Mesenchymal stem cell (in vitro differentiated cells and primary cell): ENCODE measurements at regions not wholly inside any gene's neighbourhood (a gene's known extent, or its start where the extent isn't known, plus 50 kb on each side); places are given as distances from the start of the nearest gene placed in this dataset.
A peak's percentile ranks its signal among the peaks of the same experiment; 100 is the strongest.

Experiments
- DNase-seq: peaks from one replicate; pipeline ENCODE4 v3.0.0-alpha.2; 2013
- H2AFZ ChIP-seq: one replicate; pipeline ENCODE4 v1.6.1; 2013; ENCODE audit warnings: low read depth, mild to moderate bottlenecking, control low read depth, inconsistent platforms, low read length, moderate library complexity
- H2AK5ac ChIP-seq: 2 replicates; pipeline ENCODE4 v1.6.1; 2013; ENCODE audit warnings: low read length, moderate library complexity, mild to moderate bottlenecking, inconsistent platforms; ENCODE audit not compliant: severe bottlenecking
- H2BK120ac ChIP-seq: one replicate; pipeline ENCODE4 v1.6.1; 2013; ENCODE audit warnings: low read depth, mild to moderate bottlenecking, inconsistent platforms, low read length, moderate library complexity
- H2BK12ac ChIP-seq, 2 experiments: one replicate each; pipeline ENCODE4 v1.6.1; 2013; ENCODE audit warnings: inconsistent platforms in 2 of 2, low read length in 2 of 2, mild to moderate bottlenecking in 2 of 2, moderate library complexity in 2 of 2, control low read depth in 1 of 2
- H2BK15ac ChIP-seq: one replicate; pipeline ENCODE4 v1.6.1; 2013; ENCODE audit warnings: mild to moderate bottlenecking, low read depth, inconsistent platforms; ENCODE audit not compliant: poor library complexity, severe bottlenecking
- H2BK5ac ChIP-seq: 2 replicates; pipeline ENCODE4 v1.6.1; 2013; ENCODE audit warnings: low read depth, mild to moderate bottlenecking, low read length, control low read depth, inconsistent platforms; ENCODE audit not compliant: poor library complexity, severe bottlenecking
- H3K14ac ChIP-seq, 2 experiments: one replicate each; pipeline ENCODE4 v1.6.1; 2013; ENCODE audit warnings: inconsistent platforms in 2 of 2, low read length in 2 of 2, control low read depth in 1 of 2, mild to moderate bottlenecking in 1 of 2, moderate library complexity in 1 of 2
- H3K18ac ChIP-seq, 2 experiments: one replicate each; pipeline ENCODE4 v1.6.1; 2013; ENCODE audit warnings: inconsistent platforms in 2 of 2, low read length in 2 of 2, control low read depth in 1 of 2, low read depth in 1 of 2, mild to moderate bottlenecking in 1 of 2
- H3K23ac ChIP-seq, 2 experiments: one replicate each; pipeline ENCODE4 v1.6.1; 2013; ENCODE audit warnings: inconsistent platforms in 2 of 2, low read length in 2 of 2, mild to moderate bottlenecking in 2 of 2, moderate library complexity in 2 of 2, control low read depth in 1 of 2
- H3K27ac ChIP-seq: 2 replicates; pipeline ENCODE4 v1.5.1; 2013; ENCODE audit warnings: mild to moderate bottlenecking, moderate library complexity, low read length, control low read depth, inconsistent platforms; ENCODE audit not compliant: poor library complexity, severe bottlenecking
- H3K27me3 ChIP-seq, 2 experiments: 2 replicates each; pipeline versions ENCODE4 v1.6.1 to v1.7.0; 2013; ENCODE audit warnings: low read length in 2 of 2, mild to moderate bottlenecking in 2 of 2, moderate library complexity in 2 of 2, control low read depth in 1 of 2, inconsistent platforms in 1 of 2; ENCODE audit not compliant: control insufficient read depth in 1 of 2, insufficient read depth in 1 of 2
- H3K36me3 ChIP-seq, 2 experiments: 2 replicates each; pipeline versions ENCODE4 v1.6.1 to v1.7.0; 2013; ENCODE audit warnings: low read length in 2 of 2, control low read depth in 1 of 2, inconsistent platforms in 1 of 2, low read depth in 1 of 2, mild to moderate bottlenecking in 1 of 2; ENCODE audit not compliant: insufficient read depth in 2 of 2, control insufficient read depth in 1 of 2
- H3K4ac ChIP-seq, 2 experiments: one replicate each; pipeline ENCODE4 v1.6.1; 2013; ENCODE audit warnings: inconsistent platforms in 2 of 2, low read length in 2 of 2, mild to moderate bottlenecking in 2 of 2, moderate library complexity in 2 of 2, control low read depth in 1 of 2, low read depth in 1 of 2
- H3K4me1 ChIP-seq: 2 replicates; pipeline ENCODE4 v1.6.1; 2013; ENCODE audit warnings: low read depth, low read length, control low read depth; ENCODE audit not compliant: control insufficient read depth, insufficient read depth
- H3K4me2 ChIP-seq: 2 replicates; pipeline ENCODE4 v1.6.1; 2013; ENCODE audit warnings: low read length, mild to moderate bottlenecking, inconsistent platforms; ENCODE audit not compliant: poor library complexity, severe bottlenecking
- H3K4me3 ChIP-seq, 2 experiments: 2 replicates each; pipeline versions ENCODE4 v1.5.1 to v1.7.0; 2013; ENCODE audit warnings: low read length in 2 of 2, mild to moderate bottlenecking in 2 of 2, control low read depth in 1 of 2, low read depth in 1 of 2; ENCODE audit not compliant: insufficient read depth in 1 of 2
- H3K79me1 ChIP-seq: replicated peaks from 2 replicates; pipeline ENCODE4 v1.6.1; 2013; ENCODE audit warnings: mild to moderate bottlenecking, control low read depth, low read length, inconsistent platforms; ENCODE audit not compliant: poor library complexity, severe bottlenecking
- H3K9ac ChIP-seq: 2 replicates; pipeline ENCODE4 v1.7.0; 2013; ENCODE audit warnings: mild to moderate bottlenecking, low read length, moderate library complexity
- H3K9me3 ChIP-seq: 2 replicates; pipeline ENCODE4 v1.7.0; 2013; ENCODE audit warnings: mild to moderate bottlenecking, low read length; ENCODE audit not compliant: control insufficient read depth
- H4K8ac ChIP-seq: one replicate; pipeline ENCODE4 v1.6.1; 2013; ENCODE audit warnings: inconsistent platforms, mild to moderate bottlenecking, low read length, moderate library complexity
- H4K91ac ChIP-seq: one replicate; pipeline ENCODE4 v1.6.1; 2013; ENCODE audit warnings: mild to moderate bottlenecking, low read length, inconsistent platforms
- WGBS: methylation state at CpG from one replicate; pipeline ENCODE4 v1.1.7; 2013; ENCODE audit warnings: mixed read lengths; 5-methylcytosine and 5-hydroxymethylcytosine counted together

- no peak overlapping the region for H3K27ac ChIP-seq
- H3K4me3 ChIP-seq: no peak overlapping the region
- H2BK5ac ChIP-seq: no peak overlapping the region
- H3K27me3 ChIP-seq: no peaks in the 10 kb centered on the region
- H3K9me3 ChIP-seq: no peaks in the 10 kb centered on the region
- H2BK12ac ChIP-seq: no peak overlapping the region
- H3K14ac ChIP-seq: no peak overlapping the region
- no peak overlapping the region for H4K8ac ChIP-seq
- no peak overlapping the region for H3K4me2 ChIP-seq
- H3K23ac ChIP-seq: no peak overlapping the region
- no peaks in the 10 kb centered on the region for H3K36me3 ChIP-seq
- H3K9ac ChIP-seq: no peak overlapping the region
- DNase-seq: no peak
- H2AK5ac ChIP-seq: no peak overlapping the region
- H3K4me1 ChIP-seq: no peaks in the 10 kb centered on the region
- H3K18ac ChIP-seq: no peak overlapping the region
- H3K4ac ChIP-seq: no peak overlapping the region
- H2BK120ac ChIP-seq: no peak overlapping the region
- no peaks in the 10 kb centered on the region for H3K79me1 ChIP-seq
- H4K91ac ChIP-seq: no peak overlapping the region
- WGBS: 87% methylated on average over 5 of the region's 5 CpGs
- H2BK15ac ChIP-seq: no peak overlapping the region
- no peak overlapping the region for H2AFZ ChIP-seq
Observed at GRCh38 chr3:59189939-59190338, 140.1 kb upstream of the CFAP20DC start.

- no peak overlapping the region for H3K4me2 ChIP-seq
- no peaks in the 10 kb centered on the region for H3K79me1 ChIP-seq
- no peak overlapping the region for H4K91ac ChIP-seq
- H2AFZ ChIP-seq: no peak overlapping the region
- no peak overlapping the region for H3K14ac ChIP-seq
- no peak overlapping the region for H2BK120ac ChIP-seq
- no peak overlapping the region for H3K23ac ChIP-seq
- H2BK5ac ChIP-seq: no peak overlapping the region
- 86% methylated on average over 4 of the region's 4 CpGs for WGBS
- no peak overlapping the region for H3K9ac ChIP-seq
- H3K18ac ChIP-seq: no peak overlapping the region
- H2AK5ac ChIP-seq: no peak overlapping the region
- peak; percentile 2 for DNase-seq
- no peaks in the 10 kb centered on the region for H3K9me3 ChIP-seq
- H4K8ac ChIP-seq: no peak overlapping the region
- H3K27me3 ChIP-seq: no peaks in the 10 kb centered on the region
- no peaks in the 10 kb centered on the region for H3K36me3 ChIP-seq
- H3K4me1 ChIP-seq: no peaks in the 10 kb centered on the region
- no peak overlapping the region for H3K4me3 ChIP-seq
- no peak overlapping the region for H3K4ac ChIP-seq
- no peak overlapping the region for H2BK15ac ChIP-seq
- H3K27ac ChIP-seq: no peak overlapping the region
- H2BK12ac ChIP-seq: no peak overlapping the region
Observed at GRCh38 chr3:59189526-59189925, 139.7 kb upstream of the CFAP20DC start.

GRCh38 chr3:59186725-59187124 is 136.9 kb upstream of the CFAP20DC start:
- no peak overlapping the region for H4K8ac ChIP-seq
- H3K9me3 ChIP-seq: no peaks in the 10 kb centered on the region
- H3K4me3 ChIP-seq: no peak overlapping the region
- H4K91ac ChIP-seq: no peak overlapping the region
- DNase-seq: no peak
- H2BK120ac ChIP-seq: no peak overlapping the region
- H3K27ac ChIP-seq: no peak overlapping the region
- H3K14ac ChIP-seq: no peak overlapping the region
- no peak overlapping the region for H3K4ac ChIP-seq
- no peaks in the 10 kb centered on the region for H3K79me1 ChIP-seq
- H2BK5ac ChIP-seq: no peak overlapping the region
- no peak overlapping the region for H3K18ac ChIP-seq
- H3K4me1 ChIP-seq: no peaks in the 10 kb centered on the region
- WGBS: no CpG with 5 or more reads among the region's 1 CpG
- no peak overlapping the region for H2AFZ ChIP-seq
- no peak overlapping the region for H3K23ac ChIP-seq
- no peaks in the 10 kb centered on the region for H3K36me3 ChIP-seq
- H3K27me3 ChIP-seq: no peaks in the 10 kb centered on the region
- no peak overlapping the region for H3K4me2 ChIP-seq
- H2AK5ac ChIP-seq: no peak overlapping the region
- H3K9ac ChIP-seq: no peak overlapping the region
- H2BK12ac ChIP-seq: no peak overlapping the region
- no peak overlapping the region for H2BK15ac ChIP-seq

- no peaks in the 10 kb centered on the region for H3K4me1 ChIP-seq
- no peak overlapping the region for H2BK12ac ChIP-seq
- H2BK15ac ChIP-seq: no peak overlapping the region
- no peak overlapping the region for H2BK120ac ChIP-seq
- H3K9ac ChIP-seq: no peak overlapping the region
- H3K27ac ChIP-seq: no peak overlapping the region
- DNase-seq: peak; percentile 24
- H3K27me3 ChIP-seq: no peaks in the 10 kb centered on the region
- H4K91ac ChIP-seq: no peak overlapping the region
- H3K18ac ChIP-seq: no peak overlapping the region
- no peaks in the 10 kb centered on the region for H3K36me3 ChIP-seq
- no peak overlapping the region for H2BK5ac ChIP-seq
- H3K9me3 ChIP-seq: no peaks in the 10 kb centered on the region
- no peak overlapping the region for H2AK5ac ChIP-seq
- H3K4me2 ChIP-seq: no peak overlapping the region
- no peak overlapping the region for H3K4me3 ChIP-seq
- H3K79me1 ChIP-seq: no peaks in the 10 kb centered on the region
- no peak overlapping the region for H3K4ac ChIP-seq
- no peak overlapping the region for H4K8ac ChIP-seq
- H3K23ac ChIP-seq: no peak overlapping the region
- no peak overlapping the region for H3K14ac ChIP-seq
- no peak overlapping the region for H2AFZ ChIP-seq
- WGBS: 54% methylated on average over 2 of the region's 3 CpGs
Observed at GRCh38 chr3:59185591-59186369, 136.0 kb upstream of the CFAP20DC start.
